T-helper 2 cell treated with Interferon-gamma antibody and Interleukin-4, amounts not matched to agents 5 μg/mL and 100 μg/mL, for 36 hours (primary cell): ENCODE measurements at regions not wholly inside any gene's neighbourhood (a gene's known extent, or its start where the extent isn't known, plus 50 kb on each side); places are given as distances from the start of the nearest gene placed in this dataset.

Source experiments
- DNase-seq: peaks from one replicate; pipeline ENCODE4 v3.0.0; 2021; ENCODE audit warnings: low spot score
- H3K27ac Mint-ChIP-seq: one replicate; pipeline ENCODE4 v1.8.0; 2021; ENCODE audit warnings: mild to moderate bottlenecking, mixed read lengths
- H3K27me3 Mint-ChIP-seq: one replicate; pipeline ENCODE4 v1.8.0; 2021; ENCODE audit warnings: low read depth, mixed read lengths
- H3K36me3 Mint-ChIP-seq: one replicate; pipeline ENCODE4 v1.8.0; 2021; ENCODE audit warnings: low read depth, mixed read lengths
- H3K4me1 Mint-ChIP-seq: one replicate; pipeline ENCODE4 v1.8.0; 2021; ENCODE audit warnings: low read depth, mixed read lengths
- H3K4me3 Mint-ChIP-seq: one replicate; pipeline ENCODE4 v1.8.0; 2022; ENCODE audit warnings: mild to moderate bottlenecking, moderate library complexity, mixed read lengths
- H3K9me3 Mint-ChIP-seq: one replicate; pipeline ENCODE4 v1.8.0; 2021; ENCODE audit warnings: mixed read lengths

- no peak for DNase-seq
- Mint-ChIP-seq H3K9me3 (peaks cover 27% of the 10 kb centered on the region), H3K27ac (no peak overlapping the region), H3K27me3 (no peaks in the 10 kb centered on the region), H3K4me3 (no peak overlapping the region), H3K4me1 (no peaks in the 10 kb centered on the region), H3K36me3 (peaks cover 1% of the 10 kb centered on the region)
Observed at GRCh38 chr7:52320610-52321009, 714.8 kb upstream of the POM121L12 start.

GRCh38 chr7:52317921-52318320, 717.5 kb upstream of the POM121L12 start:
- Mint-ChIP-seq H3K36me3 (no peaks in the 10 kb centered on the region), H3K27ac (no peak overlapping the region), H3K27me3 (no peaks in the 10 kb centered on the region), H3K4me1 (no peaks in the 10 kb centered on the region), H3K9me3 (peaks cover 31% of the 10 kb centered on the region), H3K4me3 (no peak overlapping the region)
- DNase-seq = no peak

- DNase-seq = no peak
- Mint-ChIP-seq H3K27me3 (no peaks in the 10 kb centered on the region), H3K9me3 (peaks cover 29% of the 10 kb centered on the region), H3K36me3 (no peaks in the 10 kb centered on the region), H3K4me3 (no peak overlapping the region), H3K27ac (no peak overlapping the region), H3K4me1 (no peaks in the 10 kb centered on the region)
Observed at GRCh38 chr7:52311886-52312285, 723.5 kb upstream of the POM121L12 start.

GRCh38 chr7:52309631-52310030, 725.8 kb upstream of the POM121L12 start:
- Mint-ChIP-seq H3K27ac (no peak overlapping the region), H3K4me1 (no peaks in the 10 kb centered on the region), H3K4me3 (no peak overlapping the region), H3K27me3 (no peaks in the 10 kb centered on the region), H3K9me3 (peaks cover 20% of the 10 kb centered on the region), H3K36me3 (no peaks in the 10 kb centered on the region)
- no peak for DNase-seq

- no peaks in the 10 kb centered on the region for H3K27me3 Mint-ChIP-seq
- no peaks in the 10 kb centered on the region for H3K36me3 Mint-ChIP-seq
- no peak for DNase-seq
- no peak overlapping the region for H3K4me3 Mint-ChIP-seq
- peaks cover 16% of the 10 kb centered on the region for H3K9me3 Mint-ChIP-seq
- H3K4me1 Mint-ChIP-seq = no peaks in the 10 kb centered on the region
- H3K27ac Mint-ChIP-seq = no peak overlapping the region
Observed at GRCh38 chr7:52302765-52303520, 732.5 kb upstream of the POM121L12 start.

- Mint-ChIP-seq H3K4me3 (no peak overlapping the region), H3K36me3 (no peaks in the 10 kb centered on the region), H3K4me1 (no peaks in the 10 kb centered on the region), H3K27ac (no peak overlapping the region), H3K9me3 (peaks cover 25% of the 10 kb centered on the region), H3K27me3 (no peaks in the 10 kb centered on the region)
- no peak for DNase-seq
Observed at GRCh38 chr7:52297128-52297527, 738.3 kb upstream of the POM121L12 start.

GRCh38 chr7:52294942-52295341, 740.5 kb upstream of the POM121L12 start:
- no peaks in the 10 kb centered on the region for H3K27me3 Mint-ChIP-seq
- no peaks in the 10 kb centered on the region for H3K36me3 Mint-ChIP-seq

GRCh38 chr7:52289247-52289646, 746.2 kb upstream of the POM121L12 start:
- no peak for DNase-seq
- Mint-ChIP-seq H3K9me3 (peaks cover 24% of the 10 kb centered on the region), H3K36me3 (no peaks in the 10 kb centered on the region), H3K4me1 (no peaks in the 10 kb centered on the region), H3K27ac (no peak overlapping the region), H3K27me3 (no peaks in the 10 kb centered on the region), H3K4me3 (no peak overlapping the region)

More at GRCh38 chr7:52294942-52295341, 740.5 kb upstream of the POM121L12 start:
- no peak for DNase-seq
- Mint-ChIP-seq H3K9me3 (peaks cover 17% of the 10 kb centered on the region), H3K4me3 (no peak overlapping the region), H3K27ac (no peak overlapping the region), H3K4me1 (no peaks in the 10 kb centered on the region)

GRCh38 chr7:52287698-52288097, 747.7 kb upstream of the POM121L12 start:
- DNase-seq = no peak
- peaks cover 29% of the 10 kb centered on the region for H3K9me3 Mint-ChIP-seq
- no peaks in the 10 kb centered on the region for H3K36me3 Mint-ChIP-seq
- H3K27ac Mint-ChIP-seq = no peak overlapping the region
- H3K4me3 Mint-ChIP-seq = no peak overlapping the region
- H3K27me3 Mint-ChIP-seq = no peaks in the 10 kb centered on the region
- H3K4me1 Mint-ChIP-seq = peaks cover 3% of the 10 kb centered on the region

- no peaks in the 10 kb centered on the region for H3K36me3 Mint-ChIP-seq
- H3K4me1 Mint-ChIP-seq = peaks cover 3% of the 10 kb centered on the region
- no peaks in the 10 kb centered on the region for H3K27me3 Mint-ChIP-seq
- peaks cover 32% of the 10 kb centered on the region for H3K9me3 Mint-ChIP-seq
- no peak overlapping the region for H3K27ac Mint-ChIP-seq
- no peak overlapping the region for H3K4me3 Mint-ChIP-seq
- DNase-seq = no peak
Observed at GRCh38 chr7:52285689-52286088, 749.7 kb upstream of the POM121L12 start.

- H3K27me3 Mint-ChIP-seq = no peaks in the 10 kb centered on the region
- no peaks in the 10 kb centered on the region for H3K36me3 Mint-ChIP-seq
- peaks cover 3% of the 10 kb centered on the region for H3K4me1 Mint-ChIP-seq
- peaks cover 34% of the 10 kb centered on the region for H3K9me3 Mint-ChIP-seq
- H3K27ac Mint-ChIP-seq = peak overlapping the region; percentile 28
- DNase-seq = no peak
- peak overlapping the region; percentile 38 for H3K4me3 Mint-ChIP-seq
Observed at GRCh38 chr7:52283335-52283734, 752.1 kb upstream of the POM121L12 start.

GRCh38 chr7:52273685-52274610, 761.5 kb upstream of the POM121L12 start:
- Mint-ChIP-seq H3K4me1 (no peaks in the 10 kb centered on the region), H3K36me3 (no peaks in the 10 kb centered on the region), H3K27ac (no peak overlapping the region), H3K27me3 (no peaks in the 10 kb centered on the region), H3K9me3 (peaks cover 28% of the 10 kb centered on the region), H3K4me3 (no peak overlapping the region)
- DNase-seq = no peak

- Mint-ChIP-seq H3K4me3 (no peak overlapping the region), H3K27ac (no peak overlapping the region), H3K36me3 (no peaks in the 10 kb centered on the region), H3K4me1 (no peaks in the 10 kb centered on the region), H3K27me3 (no peaks in the 10 kb centered on the region), H3K9me3 (peaks cover 23% of the 10 kb centered on the region)
- DNase-seq = no peak
Observed at GRCh38 chr7:52271703-52272102, 763.7 kb upstream of the POM121L12 start.

GRCh38 chr7:52270301-52270700, 765.1 kb upstream of the POM121L12 start:
- peaks cover 15% of the 10 kb centered on the region for H3K9me3 Mint-ChIP-seq
- H3K36me3 Mint-ChIP-seq = no peaks in the 10 kb centered on the region

More at GRCh38 chr7:52270301-52270700, 765.1 kb upstream of the POM121L12 start:
- no peak for DNase-seq
- no peak overlapping the region for H3K27ac Mint-ChIP-seq
- no peaks in the 10 kb centered on the region for H3K4me1 Mint-ChIP-seq
- H3K27me3 Mint-ChIP-seq = no peaks in the 10 kb centered on the region
- H3K4me3 Mint-ChIP-seq = no peak overlapping the region
